Smooth muscle cell (in vitro differentiated cells): ENCODE measurements at regions not wholly inside any gene's neighbourhood (a gene's known extent, or its start where the extent isn't known, plus 50 kb on each side); places are given as distances from the start of the nearest gene placed in this dataset.
A peak's percentile ranks its signal among the peaks of the same experiment; 100 is the strongest.

Experiments
- DNase-seq: peaks from one replicate; lab custom pipeline; 2025; ENCODE audit not compliant: unreplicated experiment; lab: John Stamatoyannopoulos, UW
- H2AFZ ChIP-seq: fragments of 200-600 bp; sonication (generic); 2 replicates; pipeline ENCODE4 v1.6.0; 2016; ENCODE audit warnings: antibody characterized with exemption, low read depth, mild to moderate bottlenecking
- H3F3A ChIP-seq: fragments of 200-600 bp; sonication (generic); 2 replicates; pipeline ENCODE4 v1.6.0; 2017; ENCODE audit warnings: antibody characterized with exemption, low read depth
- H3K27ac ChIP-seq: fragments of 200-600 bp; sonication (generic); 2 replicates; pipeline ENCODE4 v1.5.1; 2016; ENCODE audit warnings: low read depth, mild to moderate bottlenecking
- H3K27me3 ChIP-seq: fragments of 200-600 bp; sonication (generic); 2 replicates; pipeline ENCODE4 v1.6.1; 2016; ENCODE audit warnings: low read depth, mild to moderate bottlenecking
- H3K36me3 ChIP-seq: fragments of 200-600 bp; sonication (generic); 2 replicates; pipeline ENCODE4 v1.5.1; 2016; ENCODE audit warnings: low read depth
- H3K4me1 ChIP-seq: fragments of 200-600 bp; sonication (generic); 2 replicates; pipeline ENCODE4 v1.5.1; 2016; ENCODE audit warnings: low read depth
- H3K4me2 ChIP-seq: fragments of 200-600 bp; sonication (generic); 2 replicates; pipeline ENCODE4 v1.6.0; 2016; ENCODE audit warnings: mild to moderate bottlenecking
- H3K4me3 ChIP-seq: fragments of 200-600 bp; sonication (generic); 2 replicates; pipeline ENCODE4 v1.5.1; 2016; ENCODE audit warnings: mild to moderate bottlenecking
- H3K79me2 ChIP-seq: fragments of 200-600 bp; sonication (generic); 2 replicates; pipeline ENCODE4 v1.6.0; 2016; ENCODE audit warnings: low read depth, mild to moderate bottlenecking
- H3K9ac ChIP-seq: fragments of 200-600 bp; sonication (generic); 2 replicates; pipeline ENCODE4 v1.6.0; 2016; ENCODE audit warnings: low read depth
- H3K9me3 ChIP-seq: fragments of 200-600 bp; sonication (generic); replicated peaks from 2 replicates; pipeline ENCODE4 v1.5.1; 2016; ENCODE audit warnings: low read depth
- H4K20me1 ChIP-seq: fragments of 200-600 bp; sonication (generic); 2 replicates; pipeline ENCODE4 v1.6.0; 2016; ENCODE audit warnings: low read depth
- WGBS: methylation state at CpG from one replicate; pipeline ENCODE4 v1.1.7; 2016; ENCODE audit warnings: low lambda C conversion rate; 5-methylcytosine and 5-hydroxymethylcytosine counted together
- TF ChIP-seq, protein P1 (sequence below): fragments of 200-600 bp; sonication (generic); IDR thresholded peaks from 2 replicates; pipeline ENCODE4 v1.5.1; 2017; ENCODE audit warnings: borderline replicate concordance, mild to moderate bottlenecking, antibody characterized with exemption; ENCODE audit not compliant: insufficient read depth, poor library complexity, severe bottlenecking

GRCh38 chr4:136516371-136516770 is 1015.9 kb downstream of the PCDH18 start:
- H3K4me3 ChIP-seq, result no peak overlapping the region
- 55% methylated on average over 3 of the region's 3 CpGs for WGBS
- no peaks in the 10 kb centered on the region for H4K20me1 ChIP-seq
- H3K9me3 ChIP-seq, result no peaks in the 10 kb centered on the region
- no peak overlapping the region for H3K27ac ChIP-seq
- H3K79me2 ChIP-seq, result no peaks in the 10 kb centered on the region
- no peaks in the 10 kb centered on the region for H3K27me3 ChIP-seq
- TF ChIP-seq, protein P1, sequence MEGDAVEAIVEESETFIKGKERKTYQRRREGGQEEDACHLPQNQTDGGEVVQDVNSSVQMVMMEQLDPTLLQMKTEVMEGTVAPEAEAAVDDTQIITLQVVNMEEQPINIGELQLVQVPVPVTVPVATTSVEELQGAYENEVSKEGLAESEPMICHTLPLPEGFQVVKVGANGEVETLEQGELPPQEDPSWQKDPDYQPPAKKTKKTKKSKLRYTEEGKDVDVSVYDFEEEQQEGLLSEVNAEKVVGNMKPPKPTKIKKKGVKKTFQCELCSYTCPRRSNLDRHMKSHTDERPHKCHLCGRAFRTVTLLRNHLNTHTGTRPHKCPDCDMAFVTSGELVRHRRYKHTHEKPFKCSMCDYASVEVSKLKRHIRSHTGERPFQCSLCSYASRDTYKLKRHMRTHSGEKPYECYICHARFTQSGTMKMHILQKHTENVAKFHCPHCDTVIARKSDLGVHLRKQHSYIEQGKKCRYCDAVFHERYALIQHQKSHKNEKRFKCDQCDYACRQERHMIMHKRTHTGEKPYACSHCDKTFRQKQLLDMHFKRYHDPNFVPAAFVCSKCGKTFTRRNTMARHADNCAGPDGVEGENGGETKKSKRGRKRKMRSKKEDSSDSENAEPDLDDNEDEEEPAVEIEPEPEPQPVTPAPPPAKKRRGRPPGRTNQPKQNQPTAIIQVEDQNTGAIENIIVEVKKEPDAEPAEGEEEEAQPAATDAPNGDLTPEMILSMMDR, result no peak
- no peak for DNase-seq
- peak overlapping the region; percentile 39 for H3K4me2 ChIP-seq
- H2AFZ ChIP-seq, result peak overlapping the region; percentile 85
- H3K9ac ChIP-seq, result no peak overlapping the region
- no peaks in the 10 kb centered on the region for H3K4me1 ChIP-seq
- H3F3A ChIP-seq, result no peaks in the 10 kb centered on the region
- H3K36me3 ChIP-seq, result no peaks in the 10 kb centered on the region

DNA sequence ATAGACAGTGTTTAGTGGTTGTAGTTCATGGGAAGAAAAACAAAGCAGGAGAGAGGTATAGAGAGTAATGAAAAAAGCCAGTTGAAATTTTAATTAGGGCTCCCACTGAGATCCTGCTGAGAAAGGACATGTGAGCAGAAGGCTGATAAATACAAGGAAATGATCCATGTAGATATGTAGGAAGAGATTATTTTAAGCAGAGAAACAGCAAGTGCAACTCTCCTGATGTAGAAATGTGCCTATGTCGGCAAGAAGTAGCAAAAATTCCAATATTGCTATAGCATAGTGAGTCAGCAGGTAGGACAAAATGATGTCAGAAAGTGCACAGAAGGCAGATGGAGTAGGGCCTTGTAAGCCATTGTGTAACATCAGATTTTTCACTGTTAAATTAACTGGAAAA is 1027.3 kb downstream of the PCDH18 start:
- DNase-seq, result no peak
- Histone ChIP-seq H2AFZ (no peak overlapping the region), H3K4me2 (no peak overlapping the region), H3F3A (no peaks in the 10 kb centered on the region), H4K20me1 (no peaks in the 10 kb centered on the region), H3K4me1 (no peaks in the 10 kb centered on the region), H3K36me3 (no peaks in the 10 kb centered on the region), H3K4me3 (no peak overlapping the region), H3K9ac (no peak overlapping the region), H3K27ac (no peak overlapping the region), H3K9me3 (no peaks in the 10 kb centered on the region), H3K79me2 (no peaks in the 10 kb centered on the region), H3K27me3 (no peaks in the 10 kb centered on the region)
- TF ChIP-seq, protein P1, result no peak
- 74% methylated on average over 1 of the region's 1 CpG for WGBS

DNA sequence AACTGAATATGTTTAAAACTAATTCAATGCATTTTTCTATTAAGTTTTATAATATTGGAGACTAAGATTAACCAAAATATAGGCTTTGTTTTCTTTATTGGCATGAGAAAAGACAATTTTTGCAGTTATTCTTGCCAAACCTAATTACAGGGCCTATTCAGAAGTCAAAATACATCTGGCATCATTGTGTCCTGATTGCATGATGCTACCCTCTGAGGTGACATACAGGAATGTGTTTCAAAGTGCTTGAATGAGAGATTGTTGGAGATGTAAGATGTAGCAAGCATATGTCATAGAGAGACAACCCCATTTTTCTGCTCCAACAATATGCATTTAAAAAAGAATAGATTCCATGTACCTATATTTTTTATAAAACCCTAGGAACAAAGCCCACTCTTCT is 1036.4 kb downstream of the PCDH18 start:
- no peak for DNase-seq
- Histone ChIP-seq H2AFZ (no peak overlapping the region), H3K79me2 (no peaks in the 10 kb centered on the region), H3K9ac (no peak overlapping the region), H3K4me2 (no peak overlapping the region), H3K27ac (no peak overlapping the region), H3K9me3 (no peaks in the 10 kb centered on the region), H3K4me1 (no peaks in the 10 kb centered on the region), H3K36me3 (no peaks in the 10 kb centered on the region), H3F3A (no peaks in the 10 kb centered on the region), H3K4me3 (no peak overlapping the region), H3K27me3 (no peaks in the 10 kb centered on the region), H4K20me1 (no peaks in the 10 kb centered on the region)
- TF ChIP-seq, protein P1, result no peak

GRCh38 chr4:136495076-136495475 is 1037.2 kb downstream of the PCDH18 start:
- Histone ChIP-seq H3K4me1 (no peaks in the 10 kb centered on the region), H3K27ac (no peak overlapping the region), H3K27me3 (no peaks in the 10 kb centered on the region), H3K36me3 (no peaks in the 10 kb centered on the region), H3K79me2 (no peaks in the 10 kb centered on the region), H4K20me1 (no peaks in the 10 kb centered on the region), H3K4me3 (no peak overlapping the region), H3K4me2 (no peak overlapping the region), H3K9ac (no peak overlapping the region), H2AFZ (no peak overlapping the region), H3K9me3 (no peaks in the 10 kb centered on the region), H3F3A (no peaks in the 10 kb centered on the region)
- no peak for DNase-seq
- TF ChIP-seq, protein P1, result no peak
- WGBS, result 92% methylated on average over 3 of the region's 3 CpGs
